NCI-H1417 (cell line): ENCODE measurements at regions not wholly inside any gene's neighbourhood (a gene's known extent, or its start where the extent isn't known, plus 50 kb on each side); places are given as distances from the start of the nearest gene placed in this dataset.
"Not testable (repeated sequence)": the region's sequence is repeated elsewhere in the genome, so short reads cannot be mapped to it uniquely, and the experiment has no call there.

ENCODE experiments used
- DNase-seq, 3 experiments: peaks; one replicate each; lab custom pipeline; 2025; lab: John Stamatoyannopoulos, UW

DNA sequence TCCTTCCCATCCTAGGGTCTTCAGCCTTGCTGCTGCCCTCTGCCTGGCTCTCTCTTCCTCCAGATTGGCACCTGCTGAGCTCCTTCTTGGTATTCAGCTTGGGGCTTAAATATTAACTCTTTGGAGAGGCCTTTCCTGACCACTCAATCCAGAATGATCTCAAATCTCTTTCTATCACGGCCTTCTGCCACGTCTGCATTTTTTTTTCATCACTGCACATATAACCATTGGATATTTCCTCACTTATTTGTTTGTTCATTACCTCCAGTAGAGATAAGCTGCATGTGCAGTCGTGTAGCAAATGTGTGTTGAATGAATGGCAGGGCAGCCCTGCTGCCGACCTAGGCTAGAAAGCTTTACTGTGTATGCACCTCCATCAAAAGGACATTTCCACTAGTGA lies 51.6 kb upstream of the MPP7 start:
- DNase-seq = no peak

DNA sequence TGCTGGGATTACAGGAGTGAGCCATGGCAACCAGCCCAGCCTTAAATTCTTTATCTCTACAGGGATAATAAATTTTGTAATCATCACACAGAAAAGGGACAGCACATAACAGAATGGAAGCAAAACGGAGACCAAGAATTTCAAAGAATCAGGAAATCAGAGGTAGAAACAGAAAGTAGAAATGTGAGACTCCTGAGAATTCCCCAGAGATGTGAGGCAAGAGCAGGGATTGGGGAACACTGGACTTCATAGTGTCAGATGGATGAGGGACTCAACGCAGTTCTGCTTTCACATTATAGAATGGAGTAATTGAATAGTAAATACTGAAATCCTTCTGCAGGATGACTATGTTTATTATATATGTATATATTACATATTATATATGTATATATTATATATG lies 52.5 kb upstream of the MPP7 start:
- DNase-seq = no peak

DNA sequence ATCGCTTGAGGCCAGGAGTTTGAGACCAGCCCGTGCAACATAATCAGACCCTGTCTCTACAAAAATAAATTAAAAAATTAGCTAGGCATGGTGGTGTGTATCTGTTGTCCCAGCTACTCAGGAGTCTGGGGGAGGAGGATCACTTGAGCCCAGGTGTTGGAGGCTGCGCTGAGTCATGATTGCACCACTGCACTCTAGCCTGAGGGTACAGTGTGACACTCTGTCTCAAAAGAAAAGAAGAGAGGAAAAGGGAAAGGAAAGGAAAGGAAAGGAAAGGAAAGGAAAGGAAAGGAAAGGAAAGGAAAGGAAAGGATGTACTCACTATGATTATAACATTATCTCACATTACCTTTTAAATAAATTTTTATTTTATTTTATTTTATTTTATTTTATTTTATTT lies 56.5 kb upstream of the MPP7 start:
- DNase-seq = no peak

DNA sequence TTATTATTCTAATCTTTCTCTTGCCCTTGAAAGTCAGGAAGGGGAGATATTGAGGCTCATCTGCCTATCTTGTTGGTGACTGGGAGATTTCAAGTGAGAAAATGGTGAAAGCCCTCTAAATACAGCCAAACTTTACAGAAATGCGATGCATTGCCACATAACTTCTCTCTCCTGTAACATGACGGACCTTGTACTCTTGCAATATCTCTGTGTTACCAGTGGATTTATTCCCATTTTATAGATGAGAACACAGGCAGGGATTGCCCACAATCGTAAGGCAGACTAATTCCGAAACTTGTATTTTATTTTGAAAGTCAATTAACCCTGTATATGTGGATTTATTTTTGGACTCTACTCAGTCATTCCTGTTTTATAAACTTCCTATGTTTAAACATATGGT lies 57.3 kb upstream of the MPP7 start:
- DNase-seq = no peak

DNA sequence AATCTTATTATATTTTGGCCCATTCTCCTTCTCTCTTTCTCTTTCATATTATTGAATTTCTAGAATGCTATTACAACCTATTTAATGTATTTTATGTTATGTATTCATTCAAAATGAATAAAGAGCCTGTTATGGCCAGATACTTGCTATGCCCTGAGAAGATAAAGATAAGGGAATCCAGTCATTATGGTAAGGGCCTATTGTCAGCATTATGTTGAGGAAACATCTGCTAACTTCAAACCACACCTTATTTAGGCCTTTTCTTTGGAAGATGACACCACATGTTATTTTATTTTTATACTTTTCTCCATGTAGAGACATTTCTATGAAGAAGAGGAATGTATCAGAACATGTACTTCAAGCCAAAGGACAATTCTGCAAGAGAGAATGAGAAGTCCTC lies 60.5 kb upstream of the MPP7 start:
- DNase-seq = no peak

DNA sequence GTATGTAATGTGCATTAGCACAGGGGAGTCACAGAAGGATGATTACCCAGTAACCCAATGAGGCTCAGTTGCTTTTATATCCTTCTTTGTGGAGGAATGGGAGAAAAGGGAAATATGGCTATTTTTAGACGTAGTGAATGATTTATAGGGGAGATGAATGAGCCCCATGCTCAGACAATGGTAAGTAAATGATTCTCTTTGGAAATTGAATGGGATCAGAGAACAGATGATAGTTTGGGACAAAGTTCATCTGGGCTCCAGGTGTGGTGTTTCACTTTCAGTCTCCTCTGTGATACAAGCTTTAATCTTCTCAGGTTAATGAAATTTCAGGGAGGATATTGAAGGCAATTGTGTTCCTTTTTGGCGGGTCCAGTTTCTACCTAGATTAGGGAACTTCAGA lies 63.0 kb upstream of the MPP7 start:
- no peak for DNase-seq

DNA sequence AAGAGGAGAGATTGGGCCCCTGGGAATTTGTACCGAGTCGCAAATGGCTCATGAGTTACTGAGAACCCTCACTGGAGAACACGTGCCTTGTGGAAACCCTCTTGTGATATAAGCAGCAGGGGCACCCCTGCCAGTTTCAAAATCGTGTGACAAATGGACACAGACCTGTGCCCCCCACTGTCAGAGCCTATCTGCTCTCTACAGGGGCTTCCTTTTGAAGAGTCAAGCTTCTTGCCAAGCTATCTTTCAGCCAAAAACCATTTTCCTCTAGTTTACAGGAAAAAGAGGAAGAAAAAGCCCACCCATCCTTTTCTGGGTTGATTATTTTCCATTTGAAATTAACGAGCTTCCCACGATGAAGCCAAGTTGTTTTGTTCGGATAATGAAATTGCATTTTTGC lies 64.1 kb upstream of the MPP7 start:
- DNase-seq = no peak

DNA sequence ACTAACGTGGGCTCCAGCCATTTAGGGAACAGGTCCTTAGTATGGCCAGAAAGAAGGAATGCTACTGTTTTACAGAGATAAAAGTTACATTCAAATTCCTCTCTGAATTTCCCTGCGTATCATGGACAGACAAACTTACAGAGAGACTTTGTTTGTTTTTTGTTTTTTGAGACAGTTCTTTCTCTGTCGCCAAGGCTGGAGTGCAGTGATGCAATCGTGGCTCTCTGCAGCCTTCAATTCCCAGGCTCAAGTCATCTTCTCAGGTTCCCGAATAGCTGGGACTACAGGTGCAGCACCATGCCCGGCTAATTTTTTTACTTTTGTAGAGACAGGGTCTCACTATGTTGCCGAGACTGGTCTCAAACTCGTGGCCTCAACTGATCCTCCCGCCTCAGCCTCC lies 64.5 kb upstream of the MPP7 start:
- DNase-seq = no peak

DNA sequence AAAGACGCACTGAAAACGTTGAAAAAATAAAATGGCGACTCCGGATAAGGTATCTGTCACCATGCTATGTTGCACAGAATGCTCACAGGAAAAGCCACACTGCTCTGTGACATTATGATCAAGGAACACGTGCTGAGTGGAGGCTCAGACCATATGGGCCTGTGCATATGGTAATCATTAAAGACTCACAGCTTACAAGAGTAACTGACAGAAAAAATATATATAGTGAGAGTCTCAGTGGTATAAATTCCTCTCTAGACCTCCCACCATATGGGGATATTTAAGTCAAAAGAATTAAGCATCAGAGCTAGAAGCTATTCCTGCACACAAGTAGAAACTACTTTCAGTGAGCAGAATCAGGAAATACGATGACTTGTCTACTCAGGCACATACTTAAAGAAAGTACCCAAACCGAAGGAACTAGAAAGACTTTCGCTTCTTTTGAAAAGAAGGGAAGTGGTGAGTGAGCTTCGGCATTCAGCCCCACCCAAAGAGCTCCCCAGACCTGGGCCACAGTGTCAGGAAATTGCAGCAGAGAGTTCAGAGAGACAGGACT lies 65.1 kb upstream of the MPP7 start:
- DNase-seq = no peak

DNA sequence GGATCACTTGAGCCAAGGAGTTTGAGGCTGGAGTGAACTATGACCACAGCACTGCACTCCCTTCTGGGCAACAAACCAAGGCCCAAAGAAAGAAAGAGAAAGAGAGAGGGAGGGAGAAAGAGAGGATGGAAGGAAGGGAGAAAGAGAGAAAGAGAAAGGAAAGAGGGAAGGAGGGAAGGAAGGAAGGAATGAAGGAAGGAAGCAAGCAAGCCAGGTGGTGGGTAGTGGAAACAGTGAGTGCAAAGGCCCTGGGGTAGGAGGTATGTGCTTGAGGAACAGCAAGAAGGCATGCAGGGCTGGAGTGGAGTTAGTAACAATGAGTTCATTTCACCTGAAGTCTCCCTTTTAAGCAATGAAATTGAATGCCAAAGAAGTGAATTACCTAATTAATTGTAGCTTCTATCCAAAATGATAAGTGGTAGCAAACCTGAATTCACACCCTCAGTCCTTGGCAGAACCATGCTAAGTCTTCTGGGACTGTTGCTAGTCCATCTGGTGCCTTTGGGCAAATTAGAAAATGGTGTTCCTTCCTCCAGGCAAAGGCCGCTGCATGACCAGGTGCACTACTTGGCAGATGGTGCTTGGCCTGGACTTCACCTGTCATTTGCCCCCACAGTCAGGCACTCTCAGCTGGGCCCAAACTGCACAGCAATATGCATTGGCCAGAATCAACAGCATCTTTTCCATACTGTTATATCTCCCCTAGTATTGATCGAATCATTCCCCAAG lies 67.4 kb upstream of the MPP7 start:
- no peak for DNase-seq

DNA sequence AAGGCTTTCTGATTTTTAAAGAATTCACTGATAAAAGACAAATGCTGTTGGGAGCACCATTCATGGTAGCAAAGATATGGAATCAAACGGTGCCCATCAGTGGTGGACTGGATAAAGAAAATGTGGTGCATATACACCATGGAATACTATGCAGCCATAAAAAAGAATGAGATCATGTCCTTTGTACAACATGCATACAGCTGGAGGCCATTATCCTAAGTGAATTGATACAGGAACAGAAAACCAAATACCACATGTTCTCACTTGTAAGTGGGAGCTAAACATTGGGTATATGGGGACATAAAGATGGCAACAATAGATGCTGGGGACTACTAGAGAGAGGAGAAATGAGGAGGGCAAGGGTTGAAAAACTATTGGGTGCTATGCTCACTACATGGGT lies 68.8 kb upstream of the MPP7 start:
- not testable (repeated sequence) for DNase-seq

DNA sequence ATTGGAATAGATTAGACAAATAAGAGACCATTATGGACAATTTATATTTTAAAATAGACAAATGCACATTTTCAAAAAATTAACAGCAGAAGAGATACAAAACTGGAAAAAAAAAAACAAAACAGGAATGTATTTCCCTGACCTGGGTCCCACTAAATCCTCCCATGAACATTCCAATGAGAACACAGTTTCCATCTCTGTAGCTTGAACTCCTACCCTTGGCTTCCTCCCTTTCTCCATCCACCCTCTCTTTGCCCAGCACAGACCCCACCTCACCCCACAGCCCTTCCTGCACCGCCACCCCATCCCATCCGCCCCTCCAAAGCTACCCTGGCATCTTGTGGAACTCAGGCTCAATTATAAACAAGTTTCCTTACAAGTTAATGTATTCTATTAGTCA lies 71.2 kb upstream of the MPP7 start:
- no peak for DNase-seq

DNA sequence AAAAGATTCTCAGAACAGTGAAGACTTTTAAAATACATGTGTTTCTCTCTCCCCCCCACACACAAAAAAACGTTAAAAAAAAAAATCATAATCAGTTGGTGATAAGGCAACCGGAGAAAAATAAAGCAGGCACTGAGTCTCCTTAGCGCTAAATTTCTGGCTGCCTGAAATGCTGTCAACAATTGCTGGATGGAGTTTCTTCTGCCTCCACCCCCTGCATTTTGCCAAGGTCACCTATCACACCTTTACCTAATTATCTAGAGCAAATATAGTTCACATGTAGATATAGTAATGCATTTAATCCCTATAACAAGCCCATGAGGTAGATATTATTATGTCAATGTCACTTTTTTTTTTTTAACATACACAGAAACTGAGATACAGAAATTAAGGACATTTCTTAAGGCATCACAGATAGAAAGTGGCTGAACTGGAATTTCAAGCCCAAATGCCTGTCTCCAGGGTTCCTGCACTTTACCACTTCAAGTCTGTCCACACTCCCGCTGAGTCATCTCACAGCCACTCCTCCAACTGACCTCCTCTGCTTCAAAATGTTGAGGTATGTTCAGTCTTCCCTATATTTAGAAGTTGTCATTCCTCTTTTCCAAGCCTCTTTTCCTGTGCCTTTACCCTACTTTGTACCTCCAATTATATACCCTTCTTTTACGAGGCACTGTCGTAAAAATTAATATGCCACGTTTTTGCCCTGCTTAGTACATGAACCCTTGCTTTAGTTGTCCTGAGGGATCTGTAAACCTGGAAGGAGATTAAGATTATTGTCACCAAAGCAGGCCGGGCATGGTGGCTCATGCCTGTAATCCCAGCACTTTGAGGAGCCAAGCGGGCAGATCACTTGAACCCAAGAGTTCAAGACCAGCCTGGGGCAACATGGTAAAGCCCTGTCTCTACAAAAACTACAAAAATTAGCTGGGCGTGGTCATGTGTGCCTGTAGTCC lies 72.8 kb upstream of the MPP7 start:
- DNase-seq = peak in 1 of 3 experiments; percentile 5

DNA sequence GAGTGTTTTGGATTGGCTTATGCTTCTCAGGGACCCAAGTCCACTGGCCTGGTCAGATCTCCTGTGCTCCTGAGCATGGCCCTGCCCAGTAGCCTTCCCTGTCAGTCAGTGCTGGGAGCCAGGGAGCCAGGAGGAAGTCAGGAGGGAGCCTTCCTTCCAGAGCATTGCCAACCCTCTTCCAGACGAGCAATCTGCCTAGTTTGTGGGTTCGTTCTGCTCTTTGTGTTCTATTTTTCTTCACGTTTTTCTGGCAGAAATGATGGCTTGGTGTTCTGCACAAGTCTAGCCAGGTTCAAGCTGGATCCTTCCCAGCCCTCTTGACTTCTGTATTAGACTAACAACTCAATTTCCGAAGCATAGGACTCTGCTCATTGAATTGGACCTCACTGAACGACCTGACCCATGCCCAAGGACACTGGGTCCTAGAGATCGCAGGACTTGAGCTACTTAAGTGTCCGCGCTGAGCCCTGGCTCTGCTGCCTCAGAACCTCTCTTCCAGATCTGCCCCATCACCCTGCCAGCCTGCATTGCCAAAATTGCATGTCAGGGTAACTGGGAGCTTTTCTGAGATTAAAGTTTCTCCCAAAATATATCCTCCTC lies 76.2 kb upstream of the MPP7 start:
- no peak for DNase-seq

DNA sequence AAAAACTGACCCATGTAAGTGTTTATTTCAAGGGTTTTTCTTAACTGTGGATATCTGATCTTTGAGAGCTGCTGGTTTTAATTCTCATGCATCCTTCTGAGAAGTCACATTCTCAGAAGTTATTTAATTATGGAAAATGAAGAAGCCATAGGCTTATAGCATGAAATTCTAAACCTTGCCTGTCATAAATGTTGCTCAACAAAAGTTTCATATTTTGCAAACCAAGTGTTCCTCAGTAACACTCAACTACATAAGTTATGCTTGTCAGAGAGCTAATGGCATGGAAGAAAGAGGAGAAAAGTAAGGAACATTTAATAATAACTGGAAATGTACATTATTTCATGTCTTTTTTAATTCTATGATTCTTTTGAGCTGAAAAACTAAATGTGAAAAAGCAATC lies 78.6 kb upstream of the MPP7 start:
- no peak for DNase-seq

DNA sequence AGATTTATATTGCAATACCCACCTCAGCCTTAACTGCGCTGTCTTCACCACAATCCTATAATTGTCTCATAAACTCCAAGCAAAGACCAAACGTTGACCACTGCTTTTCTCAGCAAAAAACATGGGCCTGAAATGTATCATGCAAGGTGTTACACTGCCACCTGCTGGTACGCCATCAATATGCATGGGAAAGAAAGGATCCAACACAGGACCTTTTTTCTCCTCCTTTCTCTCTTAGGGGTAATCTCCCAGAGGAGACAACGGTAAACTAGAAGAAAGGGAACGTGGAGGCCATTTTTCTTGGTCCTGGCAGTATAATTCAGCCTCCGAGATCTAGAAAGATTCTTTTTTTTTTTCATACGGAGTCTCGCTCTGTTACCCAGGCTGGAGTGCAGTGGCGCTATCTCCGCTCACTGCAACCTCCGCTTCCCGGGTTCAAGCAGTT lies 79.1 kb upstream of the MPP7 start:
- peak; percentile 62 to 89 (median 83) for DNase-seq

DNA sequence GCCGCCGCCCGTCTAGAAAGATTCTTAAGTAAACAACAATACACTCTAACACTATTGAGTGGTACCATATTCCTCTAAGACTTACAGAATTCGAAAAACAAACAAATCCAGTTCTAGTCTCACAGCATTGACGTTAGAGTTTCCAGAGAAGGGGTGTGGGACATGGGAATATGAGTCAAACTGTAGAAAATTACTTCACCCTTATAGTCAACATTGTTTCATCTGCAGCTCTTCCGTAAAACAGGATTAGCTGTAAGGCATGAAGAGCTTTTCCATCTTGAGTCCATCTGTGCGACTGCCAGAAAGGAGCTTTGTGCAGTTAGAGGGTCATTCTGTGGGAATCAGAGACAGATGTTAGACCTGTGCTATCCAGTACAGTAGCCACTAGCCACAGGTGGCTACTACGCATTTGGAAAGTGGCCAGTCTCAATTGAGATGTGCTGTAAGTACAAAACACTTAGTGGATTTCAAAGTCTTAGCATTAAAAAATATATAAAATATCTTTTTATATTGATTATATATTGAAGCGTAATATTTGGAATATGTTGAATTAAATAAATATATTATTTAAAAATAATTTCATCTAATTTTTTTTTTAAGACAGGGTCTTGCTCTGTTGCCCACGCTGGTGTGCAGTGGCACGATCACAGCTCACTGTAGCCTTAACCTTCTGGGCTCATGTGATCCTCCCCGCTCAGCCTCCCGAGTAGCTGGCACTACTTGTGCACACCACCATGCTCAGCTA lies 79.8 kb upstream of the MPP7 start:
- no peak for DNase-seq

DNA sequence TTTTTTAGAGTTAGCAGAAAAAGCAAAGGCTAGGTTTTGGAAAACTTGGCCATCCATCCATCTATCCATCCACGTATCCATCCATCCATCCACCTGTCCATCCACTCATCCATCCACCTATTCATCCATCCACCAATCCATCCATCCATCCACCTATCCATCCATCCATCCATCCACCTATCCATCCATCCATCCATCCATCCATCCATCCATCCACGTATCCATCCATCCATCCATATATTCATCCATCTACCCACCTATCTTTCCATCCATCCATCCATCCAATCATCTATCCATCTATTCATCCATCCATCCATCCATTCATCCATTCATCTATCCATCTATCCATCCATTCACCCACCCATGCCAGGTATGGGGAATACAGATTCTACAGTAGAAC lies 81.7 kb upstream of the MPP7 start:
- DNase-seq = no peak

DNA sequence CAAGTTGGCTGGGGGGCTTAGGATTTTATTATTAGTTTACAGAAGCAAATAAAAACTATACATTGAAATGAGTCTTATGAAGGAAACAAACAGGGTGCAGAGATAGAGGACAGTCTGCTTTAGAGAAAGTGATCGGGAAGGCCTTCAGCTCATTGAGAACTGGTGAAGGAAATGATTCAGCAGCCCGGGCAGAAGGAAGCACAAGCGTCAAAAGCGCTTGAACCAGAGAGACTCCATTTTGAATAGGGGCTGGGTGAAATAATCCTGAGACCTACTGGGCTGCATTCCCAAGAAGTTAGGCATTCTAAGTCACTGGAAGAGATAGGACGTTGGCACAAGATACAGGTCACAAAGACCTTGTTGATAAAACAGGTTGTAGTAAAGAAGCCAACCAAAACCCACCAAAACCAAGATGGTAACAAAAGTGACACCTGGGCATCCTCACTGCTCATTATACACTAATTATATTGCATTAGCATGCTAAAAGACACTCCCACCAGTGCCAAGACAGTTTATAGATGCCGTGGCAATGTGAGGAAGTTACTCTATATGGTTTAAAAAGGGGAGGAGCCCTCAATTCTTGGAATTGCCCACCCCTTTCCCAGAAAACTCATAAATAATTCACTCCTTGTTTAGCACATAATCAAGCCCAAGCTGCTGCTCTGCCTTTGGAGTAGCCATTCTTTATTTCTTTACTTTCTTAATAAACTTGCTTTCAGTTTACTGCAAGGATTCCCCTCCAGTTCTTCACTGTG lies 83.1 kb upstream of the MPP7 start:
- no peak for DNase-seq

DNA sequence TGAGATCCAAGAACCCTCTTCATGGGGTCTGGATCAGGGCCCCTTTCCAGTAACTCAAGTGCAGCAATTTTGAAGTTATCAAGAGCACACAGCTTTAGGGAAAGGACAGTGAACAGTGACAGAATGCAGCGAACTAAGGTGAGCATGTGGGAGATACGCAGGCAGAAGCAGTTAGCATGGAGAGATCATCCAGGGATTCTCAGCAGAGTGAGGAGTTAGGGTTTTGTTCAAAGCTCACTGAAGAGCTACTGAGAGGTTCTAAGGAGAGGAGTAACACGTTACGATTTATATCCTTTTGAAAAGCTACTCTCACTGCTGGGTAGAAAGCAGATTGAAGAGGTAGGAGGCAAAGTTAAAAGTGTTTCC lies 83.6 kb upstream of the MPP7 start:
- DNase-seq = peak in 1 of 3 experiments; percentile 6

DNA sequence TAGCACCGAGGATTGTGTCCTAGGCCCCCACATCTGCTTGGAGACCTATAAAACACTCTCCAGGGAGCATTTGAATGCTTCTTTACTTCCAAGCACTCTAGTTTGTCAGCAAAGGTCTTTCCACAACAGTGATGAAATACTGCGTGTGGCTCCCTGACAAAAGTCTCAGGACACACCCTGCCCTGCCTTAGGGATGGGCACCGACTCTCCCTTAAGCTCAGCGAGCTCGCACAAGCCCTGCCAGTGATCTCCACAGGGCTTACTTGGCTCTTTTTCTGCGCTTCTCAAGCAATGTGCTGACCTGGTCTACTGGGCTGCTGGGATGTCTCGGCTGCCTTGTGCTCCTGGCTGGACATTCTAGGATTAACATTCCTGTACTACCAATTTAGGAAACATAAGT lies 84.3 kb upstream of the MPP7 start:
- peak in 1 of 3 experiments; percentile 11 for DNase-seq
